GF-D8 (cell line): ENCODE measurements at regions not wholly inside any gene's neighbourhood (a gene's known extent, or its start where the extent isn't known, plus 50 kb on each side); places are given as distances from the start of the nearest gene placed in this dataset.

Source experiments
- DNase-seq: peaks from one replicate; lab custom pipeline; 2025; lab: John Stamatoyannopoulos, UW

- DNase-seq: no peak
These were observed 452.9 kb downstream of the GRXCR1 start for GRCh38 chr4:43345323-43345925.

GRCh38 chr4:43348591-43348990 is 456.1 kb downstream of the GRXCR1 start:
- DNase-seq: no peak

GRCh38 chr4:43351970-43352806 is 459.7 kb downstream of the GRXCR1 start:
- DNase-seq: no peak

- no peak for DNase-seq
These were observed 460.3 kb downstream of the GRXCR1 start for GRCh38 chr4:43352859-43353258.

- no peak for DNase-seq
These were observed 461.0 kb downstream of the GRXCR1 start for GRCh38 chr4:43353552-43353951.

DNA sequence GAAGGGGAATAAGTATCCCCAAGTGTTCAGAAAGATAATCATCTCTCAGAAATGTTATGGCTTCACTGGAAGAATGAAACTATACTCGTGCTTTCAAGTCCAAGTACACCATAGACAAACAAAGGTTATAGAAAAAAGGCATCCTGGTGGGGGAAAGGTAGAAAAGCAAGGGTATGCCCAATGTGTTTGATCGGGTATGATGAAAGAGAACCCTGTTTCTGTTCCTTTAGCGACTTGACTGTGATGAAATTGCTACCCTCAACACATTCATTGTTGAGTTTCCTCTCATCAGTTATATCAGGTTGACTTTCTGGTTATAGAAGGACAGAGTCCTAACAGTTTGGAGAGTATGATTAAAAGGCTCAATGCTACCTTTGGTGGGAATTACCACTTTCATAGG is 464.3 kb downstream of the GRXCR1 start:
- no peak for DNase-seq

GRCh38 chr4:43357252-43357974 is 464.9 kb downstream of the GRXCR1 start:
- no peak for DNase-seq

DNA sequence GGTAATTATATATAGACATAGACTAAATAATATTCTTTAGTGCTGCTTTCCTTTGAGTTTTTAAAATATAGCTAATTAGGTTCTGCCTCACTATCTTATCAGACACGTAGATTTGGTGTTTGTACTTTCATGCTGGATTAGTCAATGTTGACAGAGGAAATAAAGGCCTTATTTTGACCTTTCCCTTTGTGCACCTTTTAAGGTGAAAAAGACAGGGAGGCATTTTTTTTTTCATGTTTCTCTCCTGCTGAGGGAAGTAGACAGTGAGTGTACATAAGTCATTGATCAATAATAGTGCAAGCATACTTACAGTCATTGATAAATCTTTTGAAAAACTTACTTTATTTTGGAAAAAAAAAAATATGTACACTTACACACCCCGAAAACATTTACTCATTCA is 467.8 kb downstream of the GRXCR1 start:
- no peak for DNase-seq

DNA sequence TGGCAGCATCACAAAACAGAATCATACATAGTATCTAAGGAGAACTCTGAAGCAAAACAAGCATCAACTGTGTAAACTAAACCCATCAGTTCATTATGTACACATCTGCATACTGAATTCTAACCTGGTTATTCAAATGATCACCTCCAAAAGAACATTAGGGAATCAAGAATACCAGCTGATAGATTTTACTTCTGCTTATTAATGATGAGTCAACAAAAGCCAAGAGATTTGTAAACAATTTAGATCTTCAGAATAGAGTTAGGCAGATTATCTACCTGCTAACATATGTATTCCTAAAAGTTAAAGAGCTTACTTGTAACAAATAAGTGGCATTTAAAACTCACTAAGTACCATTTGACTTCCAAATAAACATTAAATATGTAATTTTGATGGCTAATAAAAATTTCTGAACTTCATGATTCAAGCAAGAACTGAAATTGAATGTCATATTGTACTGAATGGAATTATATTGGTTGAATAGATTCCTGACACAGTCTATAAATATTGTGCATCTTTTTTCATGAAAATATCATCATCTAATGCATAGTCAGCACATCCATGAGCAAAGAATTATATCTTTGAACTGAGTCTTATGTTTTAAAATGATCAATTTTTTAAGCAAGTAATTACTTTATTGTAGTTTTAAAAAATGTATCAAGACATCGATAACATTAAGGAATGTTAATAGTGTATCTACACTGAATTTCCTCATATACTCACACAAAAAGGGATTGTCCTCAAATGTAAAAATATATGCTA is 470.5 kb downstream of the GRXCR1 start:
- DNase-seq: no peak

DNA sequence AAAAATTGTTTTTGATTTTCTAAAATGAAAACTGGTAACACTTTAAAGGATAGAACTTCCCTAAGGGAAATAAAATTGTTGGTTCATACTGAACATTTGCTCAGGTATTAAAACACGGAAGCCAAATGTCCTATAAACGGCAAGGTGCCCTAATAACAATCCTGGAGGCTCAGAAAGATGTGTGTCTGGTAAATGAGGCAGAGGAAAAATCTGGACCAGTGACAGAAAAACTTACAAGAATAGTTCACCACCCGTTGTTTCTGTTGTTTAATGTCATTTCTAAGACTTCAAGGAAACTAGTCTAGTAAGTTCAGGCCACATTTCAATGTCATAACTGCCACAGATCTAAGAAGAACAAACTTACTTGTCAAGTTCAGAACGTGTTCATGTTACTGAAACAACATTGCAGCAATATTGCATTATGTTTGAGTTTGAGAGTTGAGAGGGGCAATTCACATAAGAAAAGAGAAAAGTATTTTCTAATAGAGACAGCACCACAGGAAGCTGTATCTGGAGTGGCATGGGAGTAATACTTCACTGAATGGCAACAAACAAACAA is 476.6 kb downstream of the GRXCR1 start:
- no peak for DNase-seq

DNA sequence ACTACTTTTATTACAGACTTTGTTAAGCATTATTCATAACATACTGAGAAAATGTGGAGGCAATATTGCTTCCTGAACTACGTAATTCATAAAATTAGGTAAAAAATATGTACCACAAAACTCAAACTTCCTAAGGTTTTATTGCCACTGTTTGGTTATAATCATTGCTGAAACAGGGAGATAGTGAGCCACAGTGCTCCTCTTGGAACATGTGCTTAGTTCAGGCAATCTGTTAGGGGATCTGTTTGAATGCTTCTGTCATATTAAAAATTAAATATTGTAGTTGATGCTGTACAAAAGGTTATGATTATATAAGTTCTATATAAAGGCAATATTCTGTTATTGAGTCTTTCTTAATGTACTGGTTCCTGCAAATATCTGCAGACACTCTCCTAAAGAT is 480.7 kb downstream of the GRXCR1 start:
- DNase-seq: no peak

GRCh38 chr4:43374216-43374751 is 481.8 kb downstream of the GRXCR1 start:
- no peak for DNase-seq

DNA sequence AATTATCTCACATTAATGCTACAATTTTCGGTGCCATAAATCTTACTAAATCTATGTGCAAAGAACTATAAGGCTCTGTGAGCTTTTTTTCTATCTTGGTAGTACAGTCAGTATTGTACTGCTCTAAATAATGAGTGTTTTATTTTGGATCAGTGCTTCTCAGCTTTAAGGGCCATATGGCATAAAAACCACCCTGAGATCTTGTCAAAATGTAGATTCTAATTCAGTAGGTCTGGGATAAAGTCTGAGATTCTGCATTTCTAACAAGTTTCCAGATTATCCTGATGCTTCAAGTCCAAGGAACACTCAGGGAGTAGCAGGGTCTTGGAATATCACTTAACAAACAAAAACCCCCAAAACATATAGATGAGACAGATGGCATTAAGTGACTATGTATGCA is 486.5 kb downstream of the GRXCR1 start:
- DNase-seq: no peak

GRCh38 chr4:43380093-43380492 is 487.6 kb downstream of the GRXCR1 start:
- DNase-seq: no peak

DNA sequence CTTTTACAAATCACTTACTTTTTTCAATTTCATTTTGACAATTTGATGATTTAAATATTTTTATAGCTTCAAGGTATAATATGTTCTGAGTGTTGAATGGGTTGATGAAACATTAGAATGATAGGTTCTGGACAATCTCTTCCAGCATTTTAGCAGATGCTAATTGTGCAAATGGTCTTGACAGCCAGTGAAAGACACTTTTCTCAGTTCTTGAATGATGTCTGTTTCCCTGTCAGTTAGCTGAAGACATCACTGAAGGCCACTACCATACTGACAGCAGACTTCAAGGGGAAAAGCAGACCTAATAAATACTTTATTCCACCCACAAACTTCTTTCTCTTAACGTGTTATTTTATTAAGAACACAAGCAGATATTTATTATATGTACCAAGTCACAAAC is 498.6 kb downstream of the GRXCR1 start:
- DNase-seq: no peak

GRCh38 chr4:43394976-43395375 is 502.5 kb downstream of the GRXCR1 start:
- no peak for DNase-seq

GRCh38 chr4:43399726-43400125 is 507.2 kb downstream of the GRXCR1 start:
- no peak for DNase-seq

- DNase-seq: no peak
These were observed 509.9 kb downstream of the GRXCR1 start for GRCh38 chr4:43402393-43402792.

DNA sequence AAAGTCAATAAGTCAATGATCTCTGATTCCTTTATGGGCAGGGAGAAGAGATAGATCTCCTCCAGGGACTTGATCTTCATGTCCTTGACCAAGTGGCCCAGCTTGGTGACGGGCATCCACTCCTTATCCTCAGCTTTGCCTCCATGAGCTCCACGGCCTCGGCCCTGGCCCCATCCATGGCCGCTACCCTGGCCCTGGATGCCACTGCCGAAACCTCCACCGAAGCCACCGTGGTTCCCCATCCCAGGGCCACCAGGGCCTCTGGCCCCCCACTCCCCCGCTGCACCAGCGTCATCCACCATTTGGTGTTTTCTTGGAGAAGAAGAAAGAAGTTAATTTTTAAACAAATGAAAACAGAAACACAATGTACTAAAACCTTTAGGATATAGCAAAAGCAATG is 518.1 kb downstream of the GRXCR1 start:
- DNase-seq: no peak

GRCh38 chr4:43411226-43411625 is 518.7 kb downstream of the GRXCR1 start:
- DNase-seq: no peak

- DNase-seq: no peak
These were observed 530.8 kb downstream of the GRXCR1 start for GRCh38 chr4:43423276-43423675.

DNA sequence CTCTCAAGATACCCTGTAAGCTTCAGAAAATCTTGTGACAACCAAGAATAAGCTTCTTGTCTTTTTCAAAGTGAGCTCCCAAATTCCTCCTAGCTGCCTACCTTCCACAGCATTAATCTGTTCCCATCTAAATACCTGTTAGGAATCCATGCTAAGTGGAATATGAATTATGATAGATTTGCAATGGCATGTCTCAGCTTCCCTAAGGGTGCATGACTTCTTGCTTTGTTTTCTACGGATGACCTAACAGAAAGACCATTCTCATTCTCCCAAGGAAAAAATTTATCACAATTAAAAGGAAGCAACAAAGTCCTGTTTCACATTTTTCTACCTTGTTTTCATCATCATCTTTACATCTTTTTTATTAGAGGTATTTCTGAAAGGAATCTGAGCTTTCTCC is 532.7 kb downstream of the GRXCR1 start:
- no peak for DNase-seq
